Trophoblast cell (in vitro differentiated cells and primary cell): ENCODE measurements at regions not wholly inside any gene's neighbourhood (a gene's known extent, or its start where the extent isn't known, plus 50 kb on each side); places are given as distances from the start of the nearest gene placed in this dataset.
A peak's percentile ranks its signal among the peaks of the same experiment; 100 is the strongest.

Source experiments
- DNase-seq, 2 donors: peaks; one replicate each; pipeline ENCODE4 v3.0.0-alpha.2; 2016
- H2AFZ ChIP-seq: 2 replicates; pipeline ENCODE4 v1.6.1; 2013; ENCODE audit warnings: low read length, moderate library complexity, mild to moderate bottlenecking; ENCODE audit not compliant: insufficient read depth, poor library complexity
- H2AK5ac ChIP-seq: 2 replicates; pipeline ENCODE4 v1.6.1; 2013; ENCODE audit warnings: mild to moderate bottlenecking, low read length
- H2BK120ac ChIP-seq: 2 replicates; pipeline ENCODE4 v1.6.1; 2013; ENCODE audit warnings: low read length, mild to moderate bottlenecking, moderate library complexity; ENCODE audit not compliant: insufficient read depth, poor library complexity
- H2BK12ac ChIP-seq: 2 replicates; pipeline ENCODE4 v1.6.1; 2013; ENCODE audit warnings: mild to moderate bottlenecking, low read length, moderate library complexity
- H2BK5ac ChIP-seq: 2 replicates; pipeline ENCODE4 v1.6.1; 2013; ENCODE audit warnings: low read length, low read depth, moderate library complexity, mild to moderate bottlenecking; ENCODE audit not compliant: poor library complexity
- H3K14ac ChIP-seq: 2 replicates; pipeline ENCODE4 v1.6.1; 2013; ENCODE audit warnings: mild to moderate bottlenecking, low read length
- H3K18ac ChIP-seq: 2 replicates; pipeline ENCODE4 v1.6.1; 2013; ENCODE audit warnings: mild to moderate bottlenecking, low read length
- H3K23ac ChIP-seq: 2 replicates; pipeline ENCODE4 v1.6.1; 2013; ENCODE audit warnings: low read length
- H3K27ac ChIP-seq: 2 replicates; pipeline ENCODE4 v1.5.1; 2013; ENCODE audit warnings: low read depth, mild to moderate bottlenecking, inconsistent platforms, low read length, moderate library complexity
- H3K27me3 ChIP-seq: 2 replicates; pipeline ENCODE4 v1.6.1; 2013; ENCODE audit warnings: inconsistent platforms, mild to moderate bottlenecking, low read length, moderate library complexity; ENCODE audit not compliant: insufficient read depth
- H3K36me3 ChIP-seq, 2 experiments: 1 replicate in 1 of 2; 2 replicates in 1 of 2; pipeline ENCODE4 v1.6.1; 2013; ENCODE audit warnings: low read length in 2 of 2, mild to moderate bottlenecking in 2 of 2, moderate library complexity in 1 of 2; ENCODE audit not compliant: insufficient read depth in 2 of 2, control insufficient read depth in 1 of 2
- H3K4ac ChIP-seq: 2 replicates; pipeline ENCODE4 v1.6.1; 2013; ENCODE audit warnings: low read depth, mild to moderate bottlenecking, low read length, moderate library complexity
- H3K4me1 ChIP-seq, 2 experiments: 1 replicate in 1 of 2; 2 replicates in 1 of 2; pipeline ENCODE4 v1.6.1; 2013; ENCODE audit warnings: low read length in 2 of 2, mild to moderate bottlenecking in 2 of 2, moderate library complexity in 1 of 2; ENCODE audit not compliant: insufficient read depth in 2 of 2, control insufficient read depth in 1 of 2
- H3K4me2 ChIP-seq: 2 replicates; pipeline ENCODE4 v1.6.1; 2013; ENCODE audit warnings: inconsistent platforms, mild to moderate bottlenecking, low read length, moderate library complexity
- H3K4me3 ChIP-seq: 2 replicates; pipeline ENCODE4 v1.5.1; 2013; ENCODE audit warnings: mild to moderate bottlenecking, low read depth, low read length, inconsistent platforms
- H3K79me1 ChIP-seq: one replicate; pipeline ENCODE4 v1.6.1; 2013; ENCODE audit warnings: low read length
- H3K79me2 ChIP-seq: 2 replicates; pipeline ENCODE4 v1.6.1; 2013; ENCODE audit warnings: low read length, mild to moderate bottlenecking; ENCODE audit not compliant: control insufficient read depth, insufficient read depth, poor library complexity
- H3K9ac ChIP-seq: 2 replicates; pipeline ENCODE4 v1.6.1; 2013; ENCODE audit warnings: mild to moderate bottlenecking, low read length
- H3K9me3 ChIP-seq: 2 replicates; pipeline ENCODE4 v1.6.1; 2013; ENCODE audit warnings: low read depth, mild to moderate bottlenecking, control low read depth, inconsistent platforms, low read length; ENCODE audit not compliant: insufficient read depth
- H4K12ac ChIP-seq: 2 replicates; pipeline ENCODE4 v1.6.1; 2013; ENCODE audit warnings: low read depth, mild to moderate bottlenecking, low read length, moderate library complexity
- H4K8ac ChIP-seq: 2 replicates; pipeline ENCODE4 v1.6.1; 2013; ENCODE audit warnings: low read depth, mild to moderate bottlenecking, low read length, moderate library complexity
- H4K91ac ChIP-seq: one replicate; pipeline ENCODE4 v1.6.1; 2013; ENCODE audit warnings: low read depth, mild to moderate bottlenecking, low read length, moderate library complexity
- WGBS: extraction: QIAGEN DNeasy Blood & Tissue Kit; methylation state at CpG from one replicate; pipeline ENCODE4 v1.1.7; 2013; ENCODE audit warnings: missing lambda C conversion rate; ENCODE audit not compliant: insufficient read length, insufficient coverage; ENCODE audit errors: extremely low coverage; 5-methylcytosine and 5-hydroxymethylcytosine counted together

DNA sequence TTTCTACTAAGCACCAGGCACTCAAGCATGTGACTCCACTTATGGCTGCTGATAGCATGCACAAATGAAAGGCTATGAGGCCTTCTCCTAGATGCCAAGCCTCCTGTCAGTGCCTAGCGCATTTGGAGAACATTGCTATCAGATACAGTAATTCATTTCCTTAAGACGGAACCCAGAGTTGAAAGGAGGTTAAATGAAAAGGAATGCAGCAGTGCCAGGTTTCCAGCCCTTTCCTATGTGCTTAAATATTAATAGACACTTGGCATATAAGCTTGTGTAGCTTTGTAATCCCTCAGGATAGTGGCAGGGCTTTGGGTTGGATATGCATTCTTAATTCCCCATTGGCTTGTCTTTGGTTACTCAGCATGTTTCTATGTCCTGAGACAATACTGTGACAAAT is 140.1 kb upstream of the FRY start:
- WGBS: no CpG with 5 or more reads among the region's 2 CpGs
- no peak overlapping the region for H3K9ac ChIP-seq
- H2AFZ ChIP-seq: no peak overlapping the region
- no peaks in the 10 kb centered on the region for H3K79me2 ChIP-seq
- H3K79me1 ChIP-seq: no peaks in the 10 kb centered on the region
- H3K18ac ChIP-seq: no peak overlapping the region
- no peaks in the 10 kb centered on the region for H3K4me1 ChIP-seq
- H3K9me3 ChIP-seq: no peaks in the 10 kb centered on the region
- peak in 1 of 2 donors; percentile 66 for DNase-seq
- H4K8ac ChIP-seq: no peak overlapping the region
- no peak overlapping the region for H2AK5ac ChIP-seq
- H3K14ac ChIP-seq: no peak overlapping the region
- H4K12ac ChIP-seq: no peak overlapping the region
- H3K36me3 ChIP-seq: no peaks in the 10 kb centered on the region
- no peak overlapping the region for H3K4me2 ChIP-seq
- no peak overlapping the region for H3K23ac ChIP-seq
- no peak overlapping the region for H3K4me3 ChIP-seq
- no peak overlapping the region for H3K4ac ChIP-seq
- H4K91ac ChIP-seq: no peak overlapping the region
- no peak overlapping the region for H2BK120ac ChIP-seq
- no peak overlapping the region for H2BK5ac ChIP-seq
- H2BK12ac ChIP-seq: no peak overlapping the region
- no peak overlapping the region for H3K27ac ChIP-seq
- H3K27me3 ChIP-seq: no peaks in the 10 kb centered on the region

DNA sequence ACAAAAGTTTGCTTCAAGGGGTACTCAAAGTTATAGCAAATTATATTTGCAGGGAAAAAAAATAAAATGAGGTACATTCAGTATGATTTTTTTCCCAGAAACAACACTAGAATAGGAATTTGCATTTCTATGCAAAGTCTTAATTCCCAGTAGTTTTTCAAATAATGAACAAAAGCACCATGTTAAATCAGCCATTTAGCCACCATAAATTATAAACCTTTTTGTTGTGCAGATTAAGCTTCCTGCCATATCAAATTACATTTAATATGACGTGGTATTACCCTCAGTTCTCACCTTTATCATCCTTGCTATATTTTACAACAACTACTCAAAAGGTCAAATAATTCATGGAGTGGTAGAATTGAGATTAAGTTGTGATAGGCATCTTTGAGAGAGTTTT is 136.6 kb upstream of the FRY start:
- Histone ChIP-seq H3K4me3 (no peak overlapping the region), H2BK5ac (no peak overlapping the region), H3K18ac (no peak overlapping the region), H3K4me2 (no peak overlapping the region), H3K4me1 (no peaks in the 10 kb centered on the region), H3K79me2 (no peaks in the 10 kb centered on the region), H3K27ac (no peak overlapping the region), H3K23ac (no peak overlapping the region), H4K91ac (no peak overlapping the region), H3K36me3 (no peaks in the 10 kb centered on the region), H3K4ac (no peak overlapping the region), H4K12ac (no peak overlapping the region), H3K9me3 (no peaks in the 10 kb centered on the region), H2BK120ac (no peak overlapping the region), H2AFZ (no peak overlapping the region), H2AK5ac (no peak overlapping the region), H2BK12ac (no peak overlapping the region), H3K14ac (no peak overlapping the region), H3K79me1 (no peaks in the 10 kb centered on the region), H4K8ac (no peak overlapping the region), H3K9ac (no peak overlapping the region), H3K27me3 (no peaks in the 10 kb centered on the region)
- WGBS: no CpG with 5 or more reads among the region's 1 CpG
- DNase-seq: no peak

DNA sequence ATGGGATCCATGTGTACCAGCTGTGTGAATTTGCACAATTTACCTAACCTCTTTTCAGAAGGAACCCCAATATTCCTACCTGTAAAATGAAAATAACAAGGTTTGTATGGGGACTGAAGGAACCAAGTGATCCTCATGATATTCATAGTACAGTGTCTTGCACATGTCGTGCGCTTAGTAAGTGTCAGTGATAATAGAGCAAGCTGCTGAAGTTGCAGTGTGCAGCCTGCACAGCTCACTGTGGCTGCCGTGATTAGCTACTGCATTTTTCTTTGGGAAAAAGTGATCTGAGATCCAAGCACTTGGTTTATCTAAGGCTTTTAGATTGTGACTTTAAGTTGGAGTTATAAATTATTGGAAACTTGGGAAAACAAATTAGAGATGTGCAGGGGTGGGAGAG is 135.9 kb upstream of the FRY start:
- H2AK5ac ChIP-seq: no peak overlapping the region
- H3K9ac ChIP-seq: no peak overlapping the region
- no peak overlapping the region for H2BK12ac ChIP-seq
- H3K23ac ChIP-seq: no peak overlapping the region
- no peak for DNase-seq
- no peaks in the 10 kb centered on the region for H3K4me1 ChIP-seq
- no peaks in the 10 kb centered on the region for H3K79me1 ChIP-seq
- no peak overlapping the region for H3K14ac ChIP-seq
- no peak overlapping the region for H3K4me2 ChIP-seq
- no peak overlapping the region for H2BK120ac ChIP-seq
- no CpG with 5 or more reads among the region's 3 CpGs for WGBS
- H3K4me3 ChIP-seq: no peak overlapping the region
- H3K18ac ChIP-seq: no peak overlapping the region
- no peak overlapping the region for H3K27ac ChIP-seq
- no peak overlapping the region for H2AFZ ChIP-seq
- H3K79me2 ChIP-seq: no peaks in the 10 kb centered on the region
- H4K12ac ChIP-seq: no peak overlapping the region
- no peak overlapping the region for H4K91ac ChIP-seq
- no peak overlapping the region for H4K8ac ChIP-seq
- no peak overlapping the region for H2BK5ac ChIP-seq
- no peak overlapping the region for H3K4ac ChIP-seq
- H3K9me3 ChIP-seq: no peaks in the 10 kb centered on the region
- no peaks in the 10 kb centered on the region for H3K36me3 ChIP-seq
- no peaks in the 10 kb centered on the region for H3K27me3 ChIP-seq

DNA sequence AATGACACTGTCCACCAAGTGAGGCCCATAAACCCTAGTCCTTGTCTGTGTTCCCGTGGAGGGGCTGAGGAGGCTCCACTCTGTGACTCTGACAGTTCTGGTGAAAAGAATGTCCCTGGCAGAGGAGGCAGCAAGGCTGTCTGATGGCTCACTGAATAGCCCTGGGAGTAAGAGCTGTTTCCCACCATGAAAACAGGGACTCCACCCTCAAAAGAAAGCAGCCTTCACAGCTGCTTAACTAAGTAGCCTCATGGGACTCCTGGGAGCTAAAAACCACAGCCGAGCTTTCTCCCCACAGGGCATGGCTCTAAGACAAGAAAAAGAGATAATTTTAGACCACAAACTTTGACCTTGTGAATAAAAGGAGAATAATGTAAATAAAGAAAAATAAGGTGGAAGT is 135.1 kb upstream of the FRY start:
- no peak overlapping the region for H2BK120ac ChIP-seq
- H3K18ac ChIP-seq: no peak overlapping the region
- no peak overlapping the region for H3K9ac ChIP-seq
- H4K91ac ChIP-seq: no peak overlapping the region
- H3K4me3 ChIP-seq: no peak overlapping the region
- H4K12ac ChIP-seq: no peak overlapping the region
- no peak overlapping the region for H3K4me2 ChIP-seq
- WGBS: no CpG with 5 or more reads among the region's 2 CpGs
- no peak overlapping the region for H3K14ac ChIP-seq
- no peak overlapping the region for H3K4ac ChIP-seq
- no peak overlapping the region for H2AFZ ChIP-seq
- H3K4me1 ChIP-seq: no peaks in the 10 kb centered on the region
- H3K23ac ChIP-seq: no peak overlapping the region
- H2BK12ac ChIP-seq: no peak overlapping the region
- H4K8ac ChIP-seq: no peak overlapping the region
- DNase-seq: no peak
- no peaks in the 10 kb centered on the region for H3K36me3 ChIP-seq
- H2AK5ac ChIP-seq: no peak overlapping the region
- no peaks in the 10 kb centered on the region for H3K79me2 ChIP-seq
- H3K9me3 ChIP-seq: no peaks in the 10 kb centered on the region
- H2BK5ac ChIP-seq: no peak overlapping the region
- no peaks in the 10 kb centered on the region for H3K27me3 ChIP-seq
- H3K79me1 ChIP-seq: no peaks in the 10 kb centered on the region
- H3K27ac ChIP-seq: no peak overlapping the region
